Liver (tissue), 3 donors: ENCODE measurements at regions not wholly inside any gene's neighbourhood (a gene's known extent, or its start where the extent isn't known, plus 50 kb on each side); places are given as distances from the start of the nearest gene placed in this dataset.

Experiments used
- EGR1 ChIP-seq, 2 donors: IDR thresholded peaks; 2 replicates each; pipeline ENCODE4 v1.6.1; 2016 to 2018; ENCODE audit warnings: antibody characterized with exemption in 2 of 2, low read depth in 2 of 2
- JUND ChIP-seq, 2 donors: IDR thresholded peaks; 2 replicates each; pipeline ENCODE4 v1.6.1; 2016; ENCODE audit warnings: antibody characterized with exemption in 2 of 2
- MAX ChIP-seq: IDR thresholded peaks from 2 replicates; pipeline ENCODE4 v1.6.1; 2016; ENCODE audit warnings: antibody characterized with exemption
- NR2F2 ChIP-seq: IDR thresholded peaks from 2 replicates; pipeline ENCODE4 v1.6.1; 2016; ENCODE audit warnings: antibody characterized with exemption
- RAD21 ChIP-seq, 2 donors: IDR thresholded peaks; 2 replicates each; pipeline ENCODE4 v1.6.1; 2016; ENCODE audit warnings: antibody characterized with exemption in 2 of 2, mild to moderate bottlenecking in 2 of 2
- TAF1 ChIP-seq: conservative IDR thresholded peaks from 2 replicates; pipeline ENCODE4 v1.6.1; 2016; ENCODE audit warnings: antibody characterized with exemption, mild to moderate bottlenecking
- YY1 ChIP-seq: IDR thresholded peaks from 2 replicates; pipeline ENCODE4 v1.6.1; 2016; ENCODE audit warnings: antibody characterized with exemption, mild to moderate bottlenecking
- TF ChIP-seq, protein P1 (sequence below): fragments of 150-350 bp; IDR thresholded peaks from 2 replicates; pipeline ENCODE4 v1.5.1; 2017; ENCODE audit warnings: improper control_type of control experiment, low read depth, low read length; ENCODE audit not compliant: missing input control
- TF ChIP-seq, protein P2 (sequence below): IDR thresholded peaks from 2 replicates; pipeline ENCODE4 v1.6.1; 2016; ENCODE audit warnings: antibody characterized with exemption, mild to moderate bottlenecking
- donor health status: healthy.
- donor health status: healthy.

- TF ChIP-seq, protein P1, sequence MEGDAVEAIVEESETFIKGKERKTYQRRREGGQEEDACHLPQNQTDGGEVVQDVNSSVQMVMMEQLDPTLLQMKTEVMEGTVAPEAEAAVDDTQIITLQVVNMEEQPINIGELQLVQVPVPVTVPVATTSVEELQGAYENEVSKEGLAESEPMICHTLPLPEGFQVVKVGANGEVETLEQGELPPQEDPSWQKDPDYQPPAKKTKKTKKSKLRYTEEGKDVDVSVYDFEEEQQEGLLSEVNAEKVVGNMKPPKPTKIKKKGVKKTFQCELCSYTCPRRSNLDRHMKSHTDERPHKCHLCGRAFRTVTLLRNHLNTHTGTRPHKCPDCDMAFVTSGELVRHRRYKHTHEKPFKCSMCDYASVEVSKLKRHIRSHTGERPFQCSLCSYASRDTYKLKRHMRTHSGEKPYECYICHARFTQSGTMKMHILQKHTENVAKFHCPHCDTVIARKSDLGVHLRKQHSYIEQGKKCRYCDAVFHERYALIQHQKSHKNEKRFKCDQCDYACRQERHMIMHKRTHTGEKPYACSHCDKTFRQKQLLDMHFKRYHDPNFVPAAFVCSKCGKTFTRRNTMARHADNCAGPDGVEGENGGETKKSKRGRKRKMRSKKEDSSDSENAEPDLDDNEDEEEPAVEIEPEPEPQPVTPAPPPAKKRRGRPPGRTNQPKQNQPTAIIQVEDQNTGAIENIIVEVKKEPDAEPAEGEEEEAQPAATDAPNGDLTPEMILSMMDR, result no peak
- no peak for TF ChIP-seq RAD21 (IDR thresholded peaks at IDR 0.05)
- TF ChIP-seq NR2F2, result no peak
- TF ChIP-seq EGR1 (IDR thresholded peaks at IDR 0.05; ENCODE audit: low read depth in 2 of 2), result no peak
- no peak for TF ChIP-seq JUND (IDR thresholded peaks at IDR 0.05)
- TF ChIP-seq, protein P2, sequence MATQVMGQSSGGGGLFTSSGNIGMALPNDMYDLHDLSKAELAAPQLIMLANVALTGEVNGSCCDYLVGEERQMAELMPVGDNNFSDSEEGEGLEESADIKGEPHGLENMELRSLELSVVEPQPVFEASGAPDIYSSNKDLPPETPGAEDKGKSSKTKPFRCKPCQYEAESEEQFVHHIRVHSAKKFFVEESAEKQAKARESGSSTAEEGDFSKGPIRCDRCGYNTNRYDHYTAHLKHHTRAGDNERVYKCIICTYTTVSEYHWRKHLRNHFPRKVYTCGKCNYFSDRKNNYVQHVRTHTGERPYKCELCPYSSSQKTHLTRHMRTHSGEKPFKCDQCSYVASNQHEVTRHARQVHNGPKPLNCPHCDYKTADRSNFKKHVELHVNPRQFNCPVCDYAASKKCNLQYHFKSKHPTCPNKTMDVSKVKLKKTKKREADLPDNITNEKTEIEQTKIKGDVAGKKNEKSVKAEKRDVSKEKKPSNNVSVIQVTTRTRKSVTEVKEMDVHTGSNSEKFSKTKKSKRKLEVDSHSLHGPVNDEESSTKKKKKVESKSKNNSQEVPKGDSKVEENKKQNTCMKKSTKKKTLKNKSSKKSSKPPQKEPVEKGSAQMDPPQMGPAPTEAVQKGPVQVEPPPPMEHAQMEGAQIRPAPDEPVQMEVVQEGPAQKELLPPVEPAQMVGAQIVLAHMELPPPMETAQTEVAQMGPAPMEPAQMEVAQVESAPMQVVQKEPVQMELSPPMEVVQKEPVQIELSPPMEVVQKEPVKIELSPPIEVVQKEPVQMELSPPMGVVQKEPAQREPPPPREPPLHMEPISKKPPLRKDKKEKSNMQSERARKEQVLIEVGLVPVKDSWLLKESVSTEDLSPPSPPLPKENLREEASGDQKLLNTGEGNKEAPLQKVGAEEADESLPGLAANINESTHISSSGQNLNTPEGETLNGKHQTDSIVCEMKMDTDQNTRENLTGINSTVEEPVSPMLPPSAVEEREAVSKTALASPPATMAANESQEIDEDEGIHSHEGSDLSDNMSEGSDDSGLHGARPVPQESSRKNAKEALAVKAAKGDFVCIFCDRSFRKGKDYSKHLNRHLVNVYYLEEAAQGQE, result no peak
- no peak for TF ChIP-seq MAX
- TF ChIP-seq TAF1, result no peak
- no peak for TF ChIP-seq YY1
Measured at GRCh38 chr22:47389201-47389600, 626.8 kb downstream of the TBC1D22A start.
